ENCODE measurements at regions not wholly inside any gene's neighbourhood (a gene's known extent, or its start where the extent isn't known, plus 50 kb on each side); places are given as distances from the start of the nearest gene placed in this dataset.

DNA sequence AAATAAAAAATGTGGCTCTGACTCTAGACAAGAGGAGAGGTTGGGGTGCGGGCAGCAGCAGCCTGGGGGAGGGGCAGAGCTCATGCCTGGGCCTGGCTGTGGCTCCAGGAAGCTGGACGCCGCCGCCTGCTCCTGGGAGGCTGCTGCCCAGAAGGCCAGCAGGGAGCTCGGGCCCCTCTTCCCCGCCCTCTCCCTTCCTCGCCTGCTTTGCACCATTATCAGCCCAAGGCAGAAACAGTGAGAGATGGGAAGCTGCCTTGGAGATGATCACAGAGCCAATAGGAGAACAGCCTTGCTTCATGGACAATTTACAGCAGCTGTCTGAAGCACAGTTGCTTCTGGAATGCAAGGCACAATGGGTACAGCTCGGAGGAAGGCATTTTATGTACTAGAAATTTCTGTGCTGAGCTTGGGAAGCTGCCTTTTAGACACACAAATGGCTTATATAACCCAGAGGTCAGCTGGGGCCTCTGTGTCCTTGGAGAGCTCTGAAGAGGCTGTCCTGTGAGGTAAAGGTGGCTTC lies 55.3 kb upstream of the AFF3 start:
- ChIA-PET CTCF (interaction anchor here (1.2 to 1.5 kb wide), 2 partner anchors 12 to 48 kb away, joined by 3 read pairs; no protein-coding TSS in a partner anchor), POLR2A (no interaction called here)
- ATAC-seq (no peak), DNase-seq (ENCODE audit: low read depth in 1 of 2, low spot score in 1 of 2) (no peak), FAIRE-seq (no peak)
- Histone ChIP-seq H3K4me1 (no peaks in the 10 kb centered on the region), H3K27ac (no peak overlapping the region), H3K9me3 (no peaks in the 10 kb centered on the region), H3K4me2 (no peak overlapping the region), H3K4me3 (no peak overlapping the region)
- no peak for TF ChIP-seq ZFP36 (IDR thresholded peaks at IDR 0.05; ENCODE audit: borderline replicate concordance, partially characterized antibody)
- TF ChIP-seq CEBPB (IDR thresholded peaks at IDR 0.05), result no peak
- TF ChIP-seq RNF2 (IDR thresholded peaks at IDR 0.05; ENCODE audit: borderline replicate concordance, low read depth), result no peak
- TF ChIP-seq HDAC2 (IDR thresholded peaks at IDR 0.05), result no peak
- TF ChIP-seq JUN (IDR thresholded peaks at IDR 0.05), result no peak
- no peak for TF ChIP-seq CBX2 (IDR thresholded peaks at IDR 0.05; ENCODE audit: borderline replicate concordance, low read depth)
- no peak for TF ChIP-seq NFE2L2 (conservative IDR thresholded peaks at IDR 0.05; ENCODE audit: low read length)
- no peak for TF ChIP-seq POLR2AphosphoS2 (conservative IDR thresholded peaks at IDR 0.05; ENCODE audit: low read length)
- no peak for TF ChIP-seq NPAS2 (CRISPR knock-in tag; IDR thresholded peaks at IDR 0.05; ENCODE audit: borderline replicate concordance)
- TF ChIP-seq MYC (IDR thresholded peaks at IDR 0.05; ENCODE audit: borderline replicate concordance, low read length), result no peak
- no peak for TF ChIP-seq PHF8 (IDR thresholded peaks at IDR 0.05; ENCODE audit: borderline replicate concordance, low read depth)
- no peak for TF ChIP-seq RFX5 (IDR thresholded peaks at IDR 0.05)
- no peak for TF ChIP-seq HOXA7 (CRISPR knock-in tag; IDR thresholded peaks at IDR 0.05)
- TF ChIP-seq, protein P1, sequence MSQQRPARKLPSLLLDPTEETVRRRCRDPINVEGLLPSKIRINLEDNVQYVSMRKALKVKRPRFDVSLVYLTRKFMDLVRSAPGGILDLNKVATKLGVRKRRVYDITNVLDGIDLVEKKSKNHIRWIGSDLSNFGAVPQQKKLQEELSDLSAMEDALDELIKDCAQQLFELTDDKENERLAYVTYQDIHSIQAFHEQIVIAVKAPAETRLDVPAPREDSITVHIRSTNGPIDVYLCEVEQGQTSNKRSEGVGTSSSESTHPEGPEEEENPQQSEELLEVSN (IDR thresholded peaks at IDR 0.05; ENCODE audit: borderline replicate concordance, low read depth), result no peak
- TF ChIP-seq HOXB5 (CRISPR knock-in tag; IDR thresholded peaks at IDR 0.05), result no peak
- no peak for TF ChIP-seq MAZ (IDR thresholded peaks at IDR 0.05; ENCODE audit: borderline replicate concordance, low read depth, low read length)
- 50% methylated on average over 8 of the region's 8 CpGs for WGBS (ENCODE audit: missing lambda C conversion rate)

DNA sequence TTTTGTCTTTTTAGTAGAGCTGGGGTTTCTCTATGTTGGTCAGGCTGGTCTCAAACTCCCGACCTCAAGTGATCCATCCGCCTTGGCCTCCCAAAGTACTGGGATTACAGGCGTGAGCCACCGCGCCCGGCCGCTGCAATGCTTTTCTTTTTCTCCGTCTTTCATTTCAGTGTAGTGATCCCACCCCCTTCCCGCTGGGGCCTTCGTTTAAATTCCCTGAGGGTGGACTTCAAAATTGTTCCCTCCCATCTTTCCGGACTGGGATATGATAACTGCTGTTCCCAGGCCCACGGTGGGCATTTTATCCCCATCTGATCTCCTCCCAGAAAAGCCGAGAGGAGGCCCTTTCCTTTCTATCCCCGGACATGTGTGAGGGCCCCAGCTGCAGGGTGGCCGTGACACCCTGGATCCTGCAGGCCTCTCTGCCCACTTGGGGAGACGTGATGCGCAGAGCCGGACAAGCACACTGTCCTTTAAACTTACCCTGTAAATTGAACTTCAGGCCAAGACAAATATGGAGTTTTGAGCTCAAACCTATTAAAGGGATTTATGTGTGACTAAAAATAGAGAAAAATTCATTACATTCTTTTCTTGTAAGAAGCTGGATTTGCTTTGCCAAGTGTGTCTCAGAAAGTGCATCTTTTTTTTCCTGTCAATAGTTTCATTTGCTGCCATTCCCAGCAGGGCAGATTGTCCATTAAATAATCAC lies 54.5 kb upstream of the AFF3 start:
- ChIA-PET POLR2A (no interaction called here), CTCF (interaction anchor here (1.2 to 1.5 kb wide), 2 partner anchors 13 to 49 kb away, joined by 3 read pairs; no protein-coding TSS in a partner anchor)
- ATAC-seq (no peak), FAIRE-seq (no peak), DNase-seq (ENCODE audit: low read depth in 1 of 2, low spot score in 1 of 2) (no peak)
- Histone ChIP-seq H3K4me1 (no peaks in the 10 kb centered on the region), H3K4me3 (no peak overlapping the region), H3K27ac (no peak overlapping the region), H3K9me3 (no peaks in the 10 kb centered on the region), H3K4me2 (no peak overlapping the region)
- 71% methylated on average over 18 of the region's 18 CpGs for WGBS (ENCODE audit: missing lambda C conversion rate)
- TF ChIP-seq MAX (IDR thresholded peaks at IDR 0.05) (no peak), ZSCAN20 (CRISPR knock-in tag; IDR thresholded peaks at IDR 0.05) (no peak), EP300 (IDR thresholded peaks at IDR 0.05) (no peak), PBX3 (IDR thresholded peaks at IDR 0.05) (no peak), MAFK (IDR thresholded peaks at IDR 0.05; ENCODE audit: partially characterized antibody) (no peak), NPAS2 (CRISPR knock-in tag; IDR thresholded peaks at IDR 0.05; ENCODE audit: borderline replicate concordance) (no peak), NR3C1 (IDR thresholded peaks at IDR 0.05) (no peak), CBX8 (IDR thresholded peaks at IDR 0.05) (no peak), EHF (CRISPR knock-in tag; IDR thresholded peaks at IDR 0.05) (no peak), POLR2A (IDR thresholded peaks at IDR 0.05; ENCODE audit: low read length) (no peak), MAZ (IDR thresholded peaks at IDR 0.05; ENCODE audit: borderline replicate concordance, low read depth, low read length) (no peak), RCOR1 (IDR thresholded peaks at IDR 0.05; ENCODE audit: low read depth, low read length) (no peak), PHF8 (IDR thresholded peaks at IDR 0.05; ENCODE audit: borderline replicate concordance, low read depth) (no peak), HEYL (CRISPR knock-in tag; IDR thresholded peaks at IDR 0.05) (no peak), CTCF (IDR thresholded peaks at IDR 0.05) (no peak), ESRRA (IDR thresholded peaks at IDR 0.05; ENCODE audit: borderline replicate concordance, low read length) (no peak), TP53 (CRISPR knock-in tag; IDR thresholded peaks at IDR 0.05) (no peak), KDM5A (IDR thresholded peaks at IDR 0.05) (no peak)
- TF ChIP-seq, protein P1 (IDR thresholded peaks at IDR 0.05; ENCODE audit: borderline replicate concordance, low read depth), result no peak
- TF ChIP-seq, protein P2, sequence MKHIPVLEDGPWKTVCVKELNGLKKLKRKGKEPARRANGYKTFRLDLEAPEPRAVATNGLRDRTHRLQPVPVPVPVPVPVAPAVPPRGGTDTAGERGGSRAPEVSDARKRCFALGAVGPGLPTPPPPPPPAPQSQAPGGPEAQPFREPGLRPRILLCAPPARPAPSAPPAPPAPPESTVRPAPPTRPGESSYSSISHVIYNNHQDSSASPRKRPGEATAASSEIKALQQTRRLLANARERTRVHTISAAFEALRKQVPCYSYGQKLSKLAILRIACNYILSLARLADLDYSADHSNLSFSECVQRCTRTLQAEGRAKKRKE (CRISPR knock-in tag; IDR thresholded peaks at IDR 0.05; ENCODE audit: low read depth), result no peak

Measured in A549 (cell line).